Left renal cortex interstitium (tissue), 4 donors: ENCODE measurements at regions not wholly inside any gene's neighbourhood (a gene's known extent, or its start where the extent isn't known, plus 50 kb on each side); places are given as distances from the start of the nearest gene placed in this dataset.
"Not testable (repeated sequence)": the region's sequence is repeated elsewhere in the genome, so short reads cannot be mapped to it uniquely, and the experiment has no call there.

Experiments
- DNase-seq, 4 donors: peaks; one replicate each; pipeline ENCODE4 v3.0.0-alpha.2; 2013; ENCODE audit warnings: low read depth in 4 of 4, low spot score in 2 of 4, missing footprints in 1 of 4

DNA sequence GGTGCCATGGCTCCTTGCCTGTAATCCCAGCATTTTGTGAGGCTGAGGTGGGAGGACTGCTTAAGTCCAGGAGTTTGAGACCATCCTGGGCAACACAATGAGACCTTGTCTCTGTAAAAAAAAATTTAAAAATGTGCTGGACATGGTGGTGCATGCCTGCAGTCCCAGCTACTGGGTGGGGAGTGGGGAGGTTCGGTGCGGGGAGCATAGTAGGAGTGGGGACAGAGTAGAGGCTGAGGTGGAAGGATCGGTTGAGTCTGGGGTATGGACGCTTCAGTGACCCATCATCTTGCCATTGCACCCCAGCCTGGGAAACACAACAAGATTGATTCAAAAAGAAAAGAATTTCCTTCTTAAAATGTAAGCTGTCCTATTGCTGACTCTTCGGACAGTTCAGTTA is 1490.0 kb upstream of the GBE1 start:
- DNase-seq, result no peak

DNA sequence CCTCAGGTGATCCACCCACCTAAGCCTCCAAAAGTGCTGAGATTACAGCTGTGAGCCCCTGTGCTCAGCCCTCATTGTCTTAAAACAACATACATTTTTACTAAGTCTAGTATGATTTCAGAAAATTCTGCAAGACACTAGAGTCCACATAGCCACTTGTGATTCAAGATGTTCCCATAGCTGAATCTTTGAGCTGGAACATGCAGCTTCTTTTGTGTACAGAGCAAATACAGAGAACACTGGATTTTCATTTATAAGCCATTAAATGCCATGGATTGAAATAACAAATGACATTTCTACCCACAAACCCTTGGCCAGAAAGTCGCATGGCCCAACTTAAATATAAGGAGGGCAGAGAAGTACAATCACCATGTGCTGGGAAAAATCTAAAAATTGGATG is 1489.2 kb upstream of the GBE1 start:
- DNase-seq, result no peak

DNA sequence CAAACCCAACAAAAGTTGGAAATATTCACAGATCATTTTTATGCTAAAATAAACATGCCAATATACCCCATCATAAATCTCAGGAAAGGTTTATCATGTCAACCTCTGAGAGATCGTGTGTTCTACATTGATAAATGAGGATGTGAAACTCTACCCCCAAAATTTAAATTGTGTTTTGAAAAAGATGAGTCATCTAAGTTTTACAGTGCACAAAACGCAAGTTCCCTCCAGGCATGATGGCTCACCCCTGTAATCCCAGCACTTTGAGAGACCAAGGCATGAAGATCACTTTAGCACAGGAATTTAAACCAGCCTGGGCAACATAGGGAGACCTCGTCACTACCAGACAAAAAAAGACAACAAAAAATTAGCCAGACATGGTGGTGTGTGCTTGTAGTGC is 1487.0 kb upstream of the GBE1 start:
- DNase-seq, result no peak

DNA sequence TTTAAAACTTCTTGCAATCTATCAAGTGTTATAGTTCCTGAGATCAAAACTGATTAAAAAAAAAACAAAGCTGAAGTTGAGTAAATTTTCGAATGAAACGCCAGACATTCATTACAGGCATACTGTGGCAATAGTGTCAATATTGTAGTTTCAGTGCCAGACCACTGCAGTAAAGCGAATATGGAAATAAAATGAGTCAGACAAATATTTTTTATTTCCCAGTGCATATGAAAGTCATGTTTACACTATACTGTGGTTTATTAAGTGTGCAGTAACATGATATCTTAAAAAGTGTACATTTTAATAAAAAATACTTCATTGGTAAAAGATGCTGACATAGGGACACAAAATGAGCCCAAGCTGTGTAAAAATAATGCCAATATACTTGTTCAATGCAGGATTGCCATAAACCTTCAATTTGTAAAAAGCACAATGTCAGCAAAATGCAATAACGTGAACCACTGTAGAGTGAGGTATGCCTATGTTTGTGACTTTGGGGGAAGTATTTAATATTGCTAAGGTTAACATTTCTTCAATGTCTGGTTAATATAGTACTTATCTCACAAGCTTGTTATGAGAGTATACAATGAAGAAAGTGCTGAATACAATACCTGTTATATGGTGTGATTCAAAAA is 1473.9 kb upstream of the GBE1 start:
- no peak for DNase-seq

DNA sequence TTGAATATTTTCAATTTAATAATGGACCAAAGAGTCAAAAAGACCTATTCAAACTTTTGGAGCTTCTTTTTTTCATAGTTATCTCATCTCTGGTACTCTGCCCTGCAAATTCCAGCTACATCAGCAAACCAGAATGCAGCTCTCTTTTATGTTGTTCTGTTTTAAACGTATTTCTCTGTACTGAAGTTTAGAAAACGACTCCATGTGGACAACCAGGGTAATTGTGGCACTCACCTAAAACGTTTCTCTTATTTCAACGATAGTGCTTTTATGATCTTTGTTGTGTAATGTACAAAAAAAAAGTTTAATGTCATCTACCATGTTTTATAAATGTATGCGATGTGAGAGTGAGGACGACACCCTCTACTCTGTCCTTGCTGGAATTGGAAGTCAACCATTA is 1472.3 kb upstream of the GBE1 start:
- no peak for DNase-seq

DNA sequence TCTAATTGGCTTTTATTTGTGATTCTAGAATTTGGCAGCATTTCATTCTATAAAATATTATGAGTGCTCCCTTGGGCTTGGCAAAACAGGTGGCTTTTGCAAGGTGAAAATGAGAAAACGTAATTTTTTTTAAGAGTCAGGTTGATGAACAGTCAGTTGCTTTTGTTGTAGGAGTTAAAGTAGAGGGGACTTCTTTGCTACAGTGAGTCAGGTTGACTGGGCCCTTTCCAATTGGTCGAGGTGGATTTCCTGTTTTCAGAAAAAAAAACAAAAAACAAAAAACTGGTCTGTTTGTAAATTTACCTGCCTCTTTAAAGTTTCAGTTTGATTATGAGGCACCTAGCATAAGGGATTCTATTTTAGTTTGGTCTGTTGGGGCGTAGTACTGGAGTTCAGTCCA is 1469.4 kb upstream of the GBE1 start:
- DNase-seq, result no peak

DNA sequence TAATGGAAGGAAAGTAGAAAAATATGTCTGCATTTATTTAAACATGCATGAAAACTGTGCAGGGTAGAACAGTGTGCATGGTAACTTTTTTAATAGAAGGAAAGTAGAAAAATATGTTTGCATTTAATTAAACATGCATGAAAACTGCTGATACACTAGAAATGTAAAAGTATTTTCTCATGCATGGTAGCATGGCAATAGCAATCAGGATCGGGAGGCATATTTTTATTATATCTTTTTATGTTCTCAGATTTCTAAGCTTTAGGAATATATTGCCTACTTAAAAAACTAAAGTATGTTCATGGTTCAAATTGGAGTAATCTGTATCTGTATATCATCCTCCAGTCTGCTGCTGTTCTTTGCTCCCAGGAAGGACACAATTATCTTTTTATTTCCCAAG is 1468.9 kb upstream of the GBE1 start:
- no peak for DNase-seq

DNA sequence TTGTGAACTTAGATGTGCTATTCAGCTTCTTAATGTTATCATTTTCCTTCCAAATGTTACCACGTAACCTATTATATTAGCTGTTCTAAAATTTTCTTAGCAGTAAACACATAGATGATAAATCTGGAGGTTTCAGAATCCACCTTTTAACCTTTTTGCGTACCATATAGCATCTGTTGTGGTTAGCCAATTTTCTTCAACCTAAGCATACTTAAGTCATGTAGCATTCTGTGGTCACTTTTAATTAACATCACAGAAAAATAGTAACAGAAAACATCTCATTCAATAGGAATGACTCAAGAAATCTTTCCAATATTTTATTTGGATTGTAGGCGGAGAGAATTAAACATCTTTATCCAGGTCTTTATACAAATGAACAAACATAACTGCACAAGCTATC is 1465.3 kb upstream of the GBE1 start:
- no peak for DNase-seq

DNA sequence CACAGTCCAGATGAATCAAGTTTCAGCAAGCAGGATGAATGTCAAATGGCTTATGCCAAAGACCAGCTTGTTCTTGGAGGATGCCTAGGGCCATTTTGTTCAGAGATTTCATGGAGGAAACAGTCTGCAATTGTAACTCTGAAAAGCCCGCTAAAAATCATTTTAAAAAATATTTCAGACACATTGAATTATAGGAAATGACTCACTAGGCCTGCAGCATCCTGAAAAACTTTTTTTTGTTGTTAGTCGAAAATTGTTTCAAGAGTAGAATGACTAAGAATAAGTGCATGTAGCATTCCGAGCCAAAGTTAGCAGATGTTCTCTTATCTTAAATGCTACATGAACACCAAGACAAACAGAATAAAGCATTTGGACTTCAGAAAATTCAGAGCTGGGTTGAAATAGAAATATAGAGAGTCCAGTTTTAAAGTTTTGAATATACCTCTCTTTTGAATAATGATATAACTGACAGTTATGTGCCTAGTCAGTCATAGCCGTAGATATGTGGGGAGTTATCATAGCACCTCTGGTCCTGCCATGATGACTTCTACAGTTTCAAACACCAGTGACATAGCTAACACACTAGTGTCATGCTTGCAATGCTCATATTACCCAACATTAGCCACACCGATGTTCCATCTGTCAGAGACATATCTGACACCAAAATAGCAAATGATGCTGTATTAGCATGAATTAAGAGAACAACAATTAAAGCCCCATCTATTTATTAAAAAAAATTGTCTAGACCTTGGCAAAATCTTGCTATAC is 1462.8 kb upstream of the GBE1 start:
- DNase-seq, result no peak

DNA sequence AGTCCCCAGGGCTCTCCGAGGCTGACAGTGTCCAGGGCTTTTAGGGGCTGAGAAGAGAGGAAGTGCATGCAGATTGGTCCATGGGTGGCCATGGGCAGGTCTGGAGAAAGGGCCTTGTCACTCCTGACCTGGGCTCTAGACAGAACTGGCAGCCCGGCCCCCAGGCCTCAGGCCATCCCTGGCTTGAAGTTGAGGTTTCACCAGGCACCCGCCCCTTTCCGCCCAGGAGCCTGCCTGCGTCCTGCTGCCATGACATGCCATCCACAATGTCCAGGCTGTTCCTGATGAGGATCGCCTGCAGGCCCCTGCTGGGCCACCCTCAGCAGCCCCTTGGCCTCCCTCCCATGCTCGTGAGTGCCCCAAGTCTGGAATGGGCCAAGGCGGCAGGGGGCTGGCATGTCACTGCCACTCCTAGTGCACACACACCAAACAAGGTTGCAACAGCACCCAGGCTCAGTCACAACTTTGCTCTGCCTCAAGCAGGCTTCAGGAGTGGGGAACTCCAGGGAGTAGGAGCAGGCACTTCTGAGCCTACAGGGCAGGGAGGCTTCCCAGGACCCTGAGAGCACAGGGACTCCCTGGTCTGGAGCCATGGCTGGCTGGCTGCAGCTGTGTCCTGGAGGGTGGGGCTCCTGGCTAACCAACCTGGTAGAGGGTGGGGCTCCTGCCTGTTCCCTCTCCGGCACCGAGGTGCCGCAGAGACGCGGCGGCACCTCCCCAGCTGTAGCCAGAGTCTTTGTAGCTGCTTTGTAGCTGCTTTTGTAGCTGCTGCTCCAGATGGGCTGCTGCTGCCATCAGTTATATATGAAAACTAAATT is 1457.1 kb upstream of the GBE1 start:
- DNase-seq, result no peak

DNA sequence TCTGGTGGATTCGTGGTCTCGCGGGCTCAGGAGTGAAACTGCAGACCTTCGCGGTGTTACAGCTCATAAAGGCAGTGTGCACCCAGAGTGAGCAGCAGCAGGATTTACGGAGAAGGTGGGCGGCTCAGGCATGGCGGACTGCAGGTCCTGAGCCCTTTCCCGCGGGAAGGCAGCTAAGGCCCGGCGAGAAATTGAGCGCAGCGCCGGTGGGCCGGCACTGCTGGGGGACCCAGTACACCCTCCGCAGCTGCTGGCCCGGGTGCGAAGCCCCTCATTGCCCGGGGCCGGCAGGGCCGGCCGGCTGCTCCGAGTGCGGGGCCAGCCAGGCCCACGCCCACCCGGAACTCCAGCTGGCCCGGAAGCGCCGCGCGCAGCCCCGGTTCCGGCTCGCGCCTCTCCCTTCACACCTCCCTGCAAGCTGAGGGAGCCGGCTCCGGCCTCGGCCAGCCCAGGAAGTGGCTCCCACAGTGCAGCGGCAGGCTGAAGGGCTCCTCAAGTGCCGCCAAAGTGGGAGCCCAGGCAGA is 1456.2 kb upstream of the GBE1 start:
- DNase-seq, result not testable (repeated sequence)

DNA sequence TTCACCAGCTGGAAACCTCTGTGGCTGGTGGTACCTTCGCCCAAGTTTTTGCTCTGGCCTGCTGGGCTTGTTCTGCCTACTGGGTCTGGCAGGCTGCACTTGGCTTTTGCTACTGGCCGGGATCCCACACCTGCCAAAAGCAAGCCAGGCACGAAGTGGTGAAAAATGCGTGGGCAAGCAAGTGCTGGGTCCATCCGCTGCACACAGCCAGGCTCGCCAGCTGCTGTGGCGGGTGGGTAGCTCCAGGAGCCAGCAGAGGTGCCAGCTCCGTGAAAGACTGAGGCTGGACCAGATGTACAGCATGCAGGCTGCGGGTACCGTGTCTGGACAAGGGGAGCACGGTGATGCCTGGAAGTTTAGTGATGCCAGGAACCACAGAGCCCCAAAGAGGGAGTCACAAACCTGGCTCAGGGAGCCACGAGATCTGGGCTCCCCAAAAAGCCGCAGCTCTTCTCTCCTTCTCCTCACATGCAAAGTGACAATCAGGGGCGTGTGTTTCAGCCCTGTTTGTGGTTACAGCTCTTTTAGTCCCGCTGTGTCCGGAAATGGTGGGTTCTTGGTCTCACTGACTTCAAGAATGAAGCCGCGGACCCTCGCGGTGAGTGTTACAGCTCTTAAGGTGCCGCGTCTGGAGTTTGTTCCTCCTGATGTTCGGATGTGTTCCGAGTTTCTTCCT is 1455.6 kb upstream of the GBE1 start:
- DNase-seq, result no peak

DNA sequence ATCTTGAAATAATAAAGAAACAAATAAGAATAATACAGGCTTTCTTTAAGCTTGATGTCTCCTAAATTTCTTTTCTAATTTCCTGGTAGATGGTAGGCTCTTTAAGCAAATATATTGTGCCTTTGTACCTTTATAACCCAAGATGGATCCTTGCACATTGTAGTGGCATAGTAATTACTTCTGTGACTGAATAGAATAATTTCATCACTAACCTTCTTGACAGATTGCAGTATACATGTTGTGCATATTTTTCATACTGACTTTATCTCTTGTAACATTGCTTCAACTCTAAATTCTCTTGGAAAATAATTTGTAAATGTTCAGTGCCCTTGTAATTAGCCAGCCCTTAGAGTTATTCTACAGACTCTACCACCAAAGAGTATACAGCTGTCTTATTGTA is 1433.8 kb upstream of the GBE1 start:
- DNase-seq, result no peak

DNA sequence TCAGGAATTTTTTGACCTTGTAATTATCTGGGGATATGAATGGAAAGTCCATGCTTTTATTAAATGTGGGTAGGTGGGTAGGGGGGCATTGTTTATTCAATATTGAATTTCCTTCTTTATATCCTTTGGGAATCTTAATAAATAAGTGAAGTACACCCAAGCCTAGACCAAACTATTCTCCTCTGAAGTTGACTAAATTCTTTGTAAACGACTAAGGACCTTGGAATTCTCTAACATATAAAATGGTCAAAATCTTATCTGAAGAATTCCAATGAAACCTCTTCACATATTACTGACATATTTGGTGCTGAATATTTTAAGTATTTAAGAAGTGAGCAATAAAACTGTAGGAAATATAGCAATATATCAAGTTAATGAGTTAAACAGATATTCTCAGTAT is 1432.1 kb upstream of the GBE1 start:
- no peak for DNase-seq

DNA sequence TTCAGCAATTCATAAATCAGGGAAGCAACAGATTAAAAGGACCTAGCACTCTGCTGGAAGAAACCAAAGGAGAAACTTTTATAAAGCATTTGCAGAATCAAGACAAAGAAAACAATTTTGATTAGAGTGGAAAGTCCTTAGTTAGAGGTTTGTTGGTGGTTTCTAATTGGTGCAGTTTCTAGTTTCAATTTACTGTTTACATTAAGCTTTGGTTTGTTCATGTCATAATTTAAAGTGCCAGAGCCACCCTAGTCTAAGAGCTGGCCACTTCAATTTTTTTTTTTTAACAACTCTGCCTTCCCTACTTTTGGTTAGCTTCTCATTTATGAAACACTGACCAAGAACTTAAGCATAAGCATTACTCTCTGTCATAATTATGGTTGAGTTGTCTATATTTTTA is 1428.2 kb upstream of the GBE1 start:
- no peak for DNase-seq

DNA sequence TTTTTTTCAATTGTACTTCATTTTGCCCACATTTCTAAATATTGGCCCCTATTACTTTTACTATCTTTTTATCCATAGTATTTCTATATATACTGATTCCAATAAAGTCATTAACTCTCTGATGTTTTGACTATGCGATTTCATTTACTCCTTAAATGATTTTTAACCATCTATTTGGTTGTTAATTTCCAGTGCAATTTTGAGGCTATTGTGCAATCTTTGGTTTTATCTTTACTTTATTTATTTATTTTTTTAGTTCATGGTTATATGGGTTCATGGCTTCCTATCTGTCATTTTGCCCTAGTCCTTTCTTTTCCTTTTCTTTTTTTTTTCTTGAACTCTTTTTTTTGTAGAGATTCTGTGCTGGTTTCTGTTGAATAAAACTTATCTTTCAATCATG is 1408.0 kb upstream of the GBE1 start:
- DNase-seq, result no peak

DNA sequence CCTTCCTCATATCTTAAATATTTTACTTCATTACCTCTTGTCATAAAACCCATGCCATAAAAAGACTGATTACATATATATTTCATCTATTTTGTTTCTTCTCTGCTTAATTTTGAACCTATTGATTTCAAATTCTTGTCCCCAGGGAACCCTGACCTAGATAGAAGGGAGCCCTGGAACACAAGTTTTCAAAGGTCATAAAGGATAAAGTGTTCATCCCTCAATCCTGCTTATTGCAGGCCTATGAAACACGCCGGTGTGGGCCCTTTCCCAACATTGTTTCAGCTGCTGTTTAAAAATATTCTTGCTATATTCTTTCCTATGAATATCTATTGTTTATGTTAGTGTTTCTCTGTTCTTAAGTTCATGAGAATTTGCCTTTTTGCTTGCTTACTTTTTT is 1389.5 kb upstream of the GBE1 start:
- DNase-seq, result no peak

DNA sequence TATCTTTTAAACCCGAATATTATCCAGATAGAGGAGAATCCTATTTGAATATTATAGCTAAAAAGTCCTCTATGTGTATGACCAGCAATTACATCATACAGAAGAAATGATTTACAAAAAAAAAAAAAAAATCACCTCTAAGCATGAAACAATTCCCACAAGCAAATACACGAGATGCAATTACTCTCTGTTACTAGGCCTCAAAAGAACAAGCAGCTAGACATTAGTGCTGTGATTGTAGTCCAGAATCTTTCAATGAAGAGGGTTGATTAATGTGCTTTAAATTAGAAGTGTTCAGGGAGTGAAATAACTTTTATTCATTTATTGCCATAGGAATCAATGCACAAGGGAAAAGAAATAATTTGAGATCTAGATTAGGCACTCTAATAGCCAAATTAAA is 1379.5 kb upstream of the GBE1 start:
- no peak for DNase-seq

DNA sequence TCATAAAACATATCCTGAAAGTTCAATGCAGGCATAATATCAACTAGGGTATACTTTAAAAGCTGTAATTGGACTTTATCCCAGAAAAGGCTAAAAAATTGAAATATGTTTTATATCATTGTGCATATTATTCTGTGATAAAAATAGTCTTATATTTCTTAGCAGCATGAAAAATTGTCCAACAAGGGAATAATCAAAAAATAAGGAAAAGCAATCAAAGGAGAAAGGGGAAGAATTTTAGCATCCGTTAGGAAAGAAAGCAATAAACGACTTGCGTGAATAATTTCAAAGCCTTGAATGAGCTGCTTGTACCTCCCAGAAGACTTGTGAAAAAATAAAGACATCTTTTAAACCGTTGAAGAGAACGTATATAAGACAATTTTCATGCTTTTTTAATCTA is 1369.8 kb upstream of the GBE1 start:
- no peak for DNase-seq

DNA sequence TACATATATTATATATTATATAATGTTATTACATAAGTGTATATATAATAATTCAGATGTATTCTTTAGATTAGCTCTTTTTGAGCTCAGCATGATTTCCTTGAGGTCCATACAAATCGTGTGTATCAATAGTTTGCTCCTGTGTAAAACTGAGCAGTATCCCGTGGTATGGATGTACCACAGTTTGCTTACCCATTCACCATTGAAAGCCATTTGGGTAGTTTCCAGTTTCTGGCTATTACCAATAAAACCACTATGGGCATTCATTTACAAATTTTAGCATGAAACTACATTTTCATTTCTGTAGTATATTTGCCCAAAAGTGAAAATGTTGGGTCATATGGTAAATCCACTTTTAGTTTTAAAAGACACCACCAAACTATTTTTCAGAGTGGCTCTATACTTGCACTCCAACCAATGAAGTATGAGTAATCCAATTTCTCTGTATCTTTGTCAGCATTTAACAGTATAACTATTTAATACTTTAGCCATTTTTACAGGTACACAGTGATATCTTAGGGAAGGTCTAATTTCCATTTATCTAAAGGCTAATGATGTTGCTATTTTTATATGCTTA is 1361.4 kb upstream of the GBE1 start:
- no peak for DNase-seq

DNA sequence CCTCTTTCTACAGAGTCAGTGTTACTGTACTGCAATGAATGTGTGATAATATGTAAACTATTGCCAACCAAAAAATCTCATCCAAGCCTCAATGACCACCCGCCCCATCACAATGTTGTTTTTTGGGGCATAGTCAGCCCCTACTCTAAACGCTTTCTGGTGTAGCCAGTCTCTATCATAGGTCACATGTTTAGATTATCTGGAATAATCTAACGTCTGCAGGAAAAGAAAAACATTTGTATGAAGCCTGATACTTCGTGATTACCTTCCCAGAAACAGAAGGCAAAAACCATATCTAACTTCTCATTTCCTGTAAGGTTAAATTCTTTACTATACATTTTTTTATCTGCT is 1331.8 kb upstream of the GBE1 start:
- DNase-seq, result no peak
